Heart left ventricle (tissue), 16 donors: ENCODE measurements at regions not wholly inside any gene's neighbourhood (a gene's known extent, or its start where the extent isn't known, plus 50 kb on each side); places are given as distances from the start of the nearest gene placed in this dataset.

ENCODE experiments used
- ATAC-seq, 4 donors: fragments of 200-7000 bp; cut with Tn5 transposase; one replicate each; pipeline ENCODE4 v1.9.1; 2020 to 2022; ENCODE audit warnings: moderate library complexity in 4 of 4, mild to moderate bottlenecking in 3 of 4, moderate number of reproducible peaks in 1 of 4
- DNase-seq, 5 donors: peaks; one replicate each; pipeline ENCODE4 v3.0.0-alpha.2; 2020
- H3K27ac ChIP-seq, 12 donors: fragments of 200-600 bp; sonication (generic) in 4 of 12; one replicate each; pipeline versions ENCODE4 v1.5.0 to v1.8.0; 2016 to 2022; ENCODE audit warnings: mild to moderate bottlenecking in 2 of 12
- H3K27me3 ChIP-seq, 9 donors: fragments of 200-600 bp; sonication (generic) in 2 of 9; one replicate each; pipeline versions ENCODE4 v1.5.1 to v1.8.0; 2016 to 2022; ENCODE audit warnings: mild to moderate bottlenecking in 3 of 9
- H3K36me3 ChIP-seq, 9 donors: fragments of 200-600 bp; sonication (generic) in 2 of 9; one replicate each; pipeline versions ENCODE4 v1.5.0 to v1.8.0; 2018 to 2022; ENCODE audit warnings: mild to moderate bottlenecking in 2 of 9
- H3K4me1 ChIP-seq, 12 donors: fragments of 200-600 bp; sonication (generic) in 4 of 12; one replicate each; pipeline versions ENCODE4 v1.5.0 to v1.8.0; 2016 to 2022; ENCODE audit warnings: mild to moderate bottlenecking in 3 of 12
- H3K4me3 ChIP-seq, 12 donors: fragments of 200-600 bp; sonication (generic) in 4 of 12; one replicate each; pipeline versions ENCODE4 v1.5.0 to v1.8.0; 2017 to 2022; ENCODE audit warnings: mild to moderate bottlenecking in 9 of 12, moderate library complexity in 4 of 12
- H3K9me3 ChIP-seq, 12 donors: fragments of 200-600 bp; sonication (generic) in 4 of 12; one replicate each; pipeline versions ENCODE4 v1.5.0 to v1.8.0; 2016 to 2022; ENCODE audit warnings: mild to moderate bottlenecking in 1 of 12
- POLR2A ChIP-seq, 2 donors: fragments of 450-650 bp; IDR thresholded peaks; one replicate each; pipeline ENCODE4 v1.6.1; 2017; ENCODE audit warnings: antibody characterized with exemption in 2 of 2, mild to moderate bottlenecking in 2 of 2, moderate library complexity in 2 of 2
- WGBS, 4 donors: extraction: QIAGEN DNeasy Blood & Tissue Kit in 2 of 4; methylation state at CpG; one replicate each; pipeline versions ENCODE4 v1.1.5 to v1.1.7; 2013 to 2018; 5-methylcytosine and 5-hydroxymethylcytosine counted together
- intact Hi-C, 10 donors: fragments of 100-400 bp; cut with DNase I; formaldehyde crosslinking; loops; one replicate each; pipeline versions ENCODE4 v1.11.1 to v1.14.2; 2022
- TF ChIP-seq, protein P1 (sequence below), 12 donors: fragments of 200-600 bp; sonication (generic) in 4 of 12; IDR thresholded peaks; one replicate each; pipeline versions ENCODE4 v1.5.0 to v1.8.0; 2018 to 2022; ENCODE audit warnings: antibody characterized with exemption in 12 of 12, mild to moderate bottlenecking in 5 of 12
- donor health status: ischemic (EF 13 %, LVEDD 7.1; RV severe dilation, severe dysfunction).
- donor health status: healthy with polysubstance abuse.
- donor health status: DM: no; HTN: yes; CAD: no.
- donor health status: DM: no; HTN: no; CAD: no.
- donor health status: ischemic (EF 25% LVEDD 6.9; RV normal size, moderate dysfunction).
- donor health status: ischemic (EF 25% LVEDD 5.7; RV mildly dilated, moderate dysfunction).
- donor health status: healthy.
- donor health status: DM: yes; HTN: yes; CAD: no.
- donor health status: ischemic (EF 35%, LVEDD 5.7; RV mildly dilated, moderate dysfunction).
- donor health status: nonischemic (EF 11% LVEDD 7.7; RV severe dilation, severe dysfunction).
- donor health status: DM: yes; HTN: yes; CAD: no.
- donor health status: PGD.
- donor health status: ischemic (EF 29% LVEDD 5.4; RV normal size, mild dysfunction).
- donor health status: nonischemic (EF 23%, LVEDD 6.1; RV moderate dilation, normal function).

- Histone ChIP-seq H3K27ac (no peak overlapping the region), H3K36me3 (no peaks in the 10 kb centered on the region), H3K27me3 (no peaks in the 10 kb centered on the region)
Measured at GRCh38 chr20:52755744-52756143, 216.4 kb upstream of the TSHZ2 start.

DNA sequence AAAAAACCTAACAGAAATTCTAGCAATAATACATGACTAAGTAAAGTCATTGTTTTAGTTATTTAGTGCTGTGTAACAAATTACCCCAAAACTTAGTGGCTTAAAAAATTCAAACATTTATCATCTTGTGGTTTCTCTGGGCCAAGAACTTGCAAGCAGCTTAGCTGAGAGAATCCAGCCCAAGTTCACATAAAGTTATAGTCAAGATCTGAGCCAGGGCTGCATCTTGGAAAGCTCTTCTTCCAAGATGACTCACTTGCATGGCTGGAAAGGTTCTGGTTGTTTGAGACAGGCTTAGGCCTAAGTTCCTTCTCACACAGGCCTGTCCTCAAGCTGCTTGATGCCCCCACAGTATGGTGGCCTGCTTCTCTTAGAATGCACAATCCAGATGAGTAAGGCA, 217.8 kb upstream of the TSHZ2 start:
- Histone ChIP-seq H3K27ac (no peak overlapping the region), H3K4me1 (no peaks in the 10 kb centered on the region), H3K27me3 (no peaks in the 10 kb centered on the region), H3K36me3 (no peaks in the 10 kb centered on the region), H3K9me3 (peaks cover 0 to 15% (median 0%) of the 10 kb centered on the region in 12 donors), H3K4me3 (no peak overlapping the region)
- DNase-seq (no peak), ATAC-seq (no peak)
- intact Hi-C loops = loop anchor here in 1 of 10 donors (10.0 kb wide), 1 partner anchor 460 kb away; no protein-coding TSS in a partner anchor
- TF ChIP-seq, protein P1, sequence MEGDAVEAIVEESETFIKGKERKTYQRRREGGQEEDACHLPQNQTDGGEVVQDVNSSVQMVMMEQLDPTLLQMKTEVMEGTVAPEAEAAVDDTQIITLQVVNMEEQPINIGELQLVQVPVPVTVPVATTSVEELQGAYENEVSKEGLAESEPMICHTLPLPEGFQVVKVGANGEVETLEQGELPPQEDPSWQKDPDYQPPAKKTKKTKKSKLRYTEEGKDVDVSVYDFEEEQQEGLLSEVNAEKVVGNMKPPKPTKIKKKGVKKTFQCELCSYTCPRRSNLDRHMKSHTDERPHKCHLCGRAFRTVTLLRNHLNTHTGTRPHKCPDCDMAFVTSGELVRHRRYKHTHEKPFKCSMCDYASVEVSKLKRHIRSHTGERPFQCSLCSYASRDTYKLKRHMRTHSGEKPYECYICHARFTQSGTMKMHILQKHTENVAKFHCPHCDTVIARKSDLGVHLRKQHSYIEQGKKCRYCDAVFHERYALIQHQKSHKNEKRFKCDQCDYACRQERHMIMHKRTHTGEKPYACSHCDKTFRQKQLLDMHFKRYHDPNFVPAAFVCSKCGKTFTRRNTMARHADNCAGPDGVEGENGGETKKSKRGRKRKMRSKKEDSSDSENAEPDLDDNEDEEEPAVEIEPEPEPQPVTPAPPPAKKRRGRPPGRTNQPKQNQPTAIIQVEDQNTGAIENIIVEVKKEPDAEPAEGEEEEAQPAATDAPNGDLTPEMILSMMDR (IDR thresholded peaks at IDR 0.05) = no peak
- TF ChIP-seq POLR2A (IDR thresholded peaks at IDR 0.05) = no peak

More at GRCh38 chr20:52755744-52756143, 216.4 kb upstream of the TSHZ2 start:
- Histone ChIP-seq H3K4me3 (no peak overlapping the region), H3K9me3 (peaks cover 0 to 15% (median 0%) of the 10 kb centered on the region in 12 donors), H3K4me1 (no peaks in the 10 kb centered on the region)
- DNase-seq (no peak), ATAC-seq (no peak)
- TF ChIP-seq POLR2A (IDR thresholded peaks at IDR 0.05) = no peak
- TF ChIP-seq, protein P1 (IDR thresholded peaks at IDR 0.05) = no peak
- intact Hi-C loops = loop anchor here in 1 of 10 donors (10.0 kb wide), 1 partner anchor 459 kb away; no protein-coding TSS in a partner anchor
- 42 to 76% (median 53%) methylated on average over 1 of the region's 1 CpG for WGBS, 4 donors

DNA sequence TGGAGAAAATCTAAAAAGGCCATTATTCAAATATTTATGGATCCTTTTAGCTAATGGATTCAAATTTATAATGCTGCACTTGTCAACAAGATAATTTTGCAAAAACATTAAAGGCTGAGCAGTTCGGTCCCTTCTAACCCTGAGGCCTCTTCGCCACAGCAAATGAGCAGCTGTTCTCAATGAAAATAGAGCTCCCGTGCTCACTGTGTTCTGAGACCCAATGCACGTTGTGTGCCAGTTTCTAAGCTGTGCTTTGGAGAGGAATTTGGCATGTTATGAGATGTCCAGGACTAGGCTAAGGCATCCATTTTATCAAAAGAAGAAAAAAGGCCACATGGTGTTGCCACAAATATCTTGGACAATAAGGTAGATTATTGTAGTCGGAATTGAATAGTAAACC, 220.1 kb upstream of the TSHZ2 start:
- TF ChIP-seq, protein P1 (IDR thresholded peaks at IDR 0.05) = no peak
- TF ChIP-seq POLR2A (IDR thresholded peaks at IDR 0.05) = no peak
- H3K36me3 ChIP-seq = no peaks in the 10 kb centered on the region
- H3K27ac ChIP-seq = no peak overlapping the region
- 85 to 89% (median 88%) methylated on average over 5 of the region's 5 CpGs for WGBS, 4 donors
- intact Hi-C loops = loop anchor here in 1 of 10 donors (10.0 kb wide), 1 partner anchor 463 kb away; no protein-coding TSS in a partner anchor
- H3K4me1 ChIP-seq = no peaks in the 10 kb centered on the region
- DNase-seq (no peak), ATAC-seq (no peak)
- no peak overlapping the region for H3K4me3 ChIP-seq
- no peaks in the 10 kb centered on the region for H3K27me3 ChIP-seq
- H3K9me3 ChIP-seq = peaks cover 0 to 15% (median 0%) of the 10 kb centered on the region in 12 donors

DNA sequence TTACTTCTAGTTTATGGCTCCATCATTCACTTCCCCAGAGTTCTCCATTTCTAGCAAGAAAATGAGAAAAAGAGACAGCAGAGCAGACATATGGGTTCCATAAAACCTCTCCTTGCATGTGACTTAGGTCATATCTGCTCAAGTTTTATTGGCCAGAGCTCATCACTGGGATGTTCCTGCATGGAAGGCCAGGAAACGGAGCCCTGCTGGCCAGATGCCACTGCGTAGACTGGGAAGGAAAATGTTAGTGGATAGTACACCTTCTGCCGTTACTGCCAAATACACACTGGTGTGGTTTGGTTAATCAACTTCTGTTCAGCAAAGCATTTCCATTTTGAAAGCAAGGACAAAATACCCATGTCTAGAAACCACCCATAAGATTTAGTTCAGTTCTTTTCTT, 220.6 kb upstream of the TSHZ2 start:
- DNase-seq = no peak
- no peaks in the 10 kb centered on the region for H3K27me3 ChIP-seq
- TF ChIP-seq, protein P1 (IDR thresholded peaks at IDR 0.05) = no peak
- no peak for TF ChIP-seq POLR2A (IDR thresholded peaks at IDR 0.05)
- peaks cover 0 to 15% (median 0%) of the 10 kb centered on the region in 12 donors for H3K9me3 ChIP-seq
- intact Hi-C loops = loop anchor here in 1 of 10 donors (10.0 kb wide), 1 partner anchor 463 kb away; no protein-coding TSS in a partner anchor
- H3K27ac ChIP-seq = no peak overlapping the region
- H3K36me3 ChIP-seq = no peaks in the 10 kb centered on the region
- no peaks in the 10 kb centered on the region for H3K4me1 ChIP-seq
- 56 to 88% (median 67%) methylated on average over 3 of the region's 3 CpGs for WGBS, 4 donors
- no peak overlapping the region for H3K4me3 ChIP-seq
- ATAC-seq = no peak
